ENCODE measurements at regions not wholly inside any gene's neighbourhood (a gene's known extent, or its start where the extent isn't known, plus 50 kb on each side); places are given as distances from the start of the nearest gene placed in this dataset.
"Not testable (repeated sequence)": the region's sequence is repeated elsewhere in the genome, so short reads cannot be mapped to it uniquely, and the experiment has no call there.

DNA sequence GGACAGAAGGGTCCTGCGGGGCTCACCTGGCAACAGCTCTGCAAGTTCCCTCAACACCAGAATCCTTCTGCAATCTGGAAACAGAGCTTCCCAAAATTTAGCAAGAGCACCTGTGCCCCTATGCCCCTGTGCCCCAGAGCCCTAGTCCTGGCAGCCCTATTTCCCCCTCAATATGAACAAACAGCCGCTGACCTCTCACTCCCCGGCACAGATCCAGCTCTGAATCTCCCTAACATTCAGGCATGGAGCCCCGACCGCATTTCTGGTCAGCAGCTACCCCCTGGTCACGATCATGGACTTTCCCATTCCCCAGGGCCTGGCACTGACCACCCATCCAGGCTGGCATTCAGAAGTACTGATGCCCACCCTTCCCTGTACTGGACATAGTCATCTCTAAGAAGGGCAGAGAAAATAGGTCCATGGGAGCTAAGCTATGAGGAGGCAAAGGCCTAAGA, 110.8 kb upstream of the SMURF2 start:
- no peak for DNase-seq

GRCh38 chr17:64771980-64772844, 110.1 kb upstream of the SMURF2 start:
- no peak for DNase-seq

GRCh38 chr17:64769712-64770111, 107.6 kb upstream of the SMURF2 start:
- no peak for DNase-seq

- DNase-seq, result no peak
Observed at GRCh38 chr17:64767269-64767997, 105.3 kb upstream of the SMURF2 start.

DNA sequence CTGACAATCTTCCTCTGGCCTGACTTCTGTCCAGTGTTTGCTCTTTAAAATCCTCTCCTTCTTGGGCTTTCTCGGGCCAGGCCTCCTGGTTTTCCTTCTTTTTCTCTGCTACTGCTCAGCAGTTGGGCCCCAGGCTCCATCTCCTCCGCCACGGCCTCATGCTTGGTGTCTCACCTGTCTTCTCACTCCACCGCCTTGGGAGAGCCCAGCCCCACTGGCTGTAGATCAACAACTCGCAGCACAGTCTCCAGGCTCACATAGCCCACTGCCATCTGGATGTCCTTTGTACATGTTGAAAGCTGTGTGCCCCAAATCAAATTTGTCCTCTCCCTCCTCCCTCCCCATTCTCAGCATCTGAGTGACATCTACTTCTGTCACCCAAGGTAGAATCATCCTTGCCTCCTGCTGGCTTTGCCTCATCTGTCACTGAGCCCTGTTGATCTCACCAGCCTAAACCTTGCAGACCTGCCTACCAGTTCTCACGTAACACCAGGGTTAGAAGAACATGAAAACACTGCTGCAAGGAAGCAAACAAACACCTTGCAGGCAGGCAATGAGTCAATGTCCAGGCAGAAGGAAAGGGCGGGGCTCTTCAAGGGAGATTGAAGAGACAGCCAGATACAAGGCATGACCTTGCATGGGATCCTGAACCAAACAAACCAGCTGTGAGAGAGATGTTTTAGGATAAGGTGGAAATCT, 103.2 kb upstream of the SMURF2 start:
- no peak for DNase-seq

- no peak for DNase-seq
Observed at GRCh38 chr17:64750891-64751677, 89.0 kb upstream of the SMURF2 start.

- DNase-seq, result no peak
Observed at GRCh38 chr17:64750478-64750877, 88.4 kb upstream of the SMURF2 start.

DNA sequence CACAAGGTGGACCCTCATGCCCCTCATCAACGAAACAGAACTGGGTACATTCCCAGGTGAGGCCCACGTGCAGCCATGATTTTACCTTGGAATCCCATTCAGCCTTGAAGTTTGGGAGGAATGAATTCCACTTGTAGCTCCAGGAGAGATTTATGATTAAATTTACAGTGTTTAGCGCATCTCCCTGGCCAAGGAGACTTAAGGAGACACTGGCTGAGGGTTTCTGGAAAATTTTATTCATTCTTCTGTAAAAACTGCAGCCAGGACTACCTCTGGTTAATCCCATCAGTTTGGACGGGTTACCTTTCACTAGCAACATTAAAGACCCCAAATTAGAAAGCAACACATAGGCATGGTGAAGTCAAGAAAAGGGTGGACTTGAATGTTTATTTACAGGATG, 87.2 kb upstream of the SMURF2 start:
- DNase-seq, result no peak

GRCh38 chr17:64747938-64748540, 85.9 kb upstream of the SMURF2 start:
- DNase-seq, result no peak

GRCh38 chr17:64742326-64742725, 80.2 kb upstream of the SMURF2 start:
- DNase-seq, result no peak

GRCh38 chr17:64741916-64742315, 79.8 kb upstream of the SMURF2 start:
- DNase-seq, result not testable (repeated sequence)

- DNase-seq, result no peak
Observed at GRCh38 chr17:64741038-64741641, 79.0 kb upstream of the SMURF2 start.

DNA sequence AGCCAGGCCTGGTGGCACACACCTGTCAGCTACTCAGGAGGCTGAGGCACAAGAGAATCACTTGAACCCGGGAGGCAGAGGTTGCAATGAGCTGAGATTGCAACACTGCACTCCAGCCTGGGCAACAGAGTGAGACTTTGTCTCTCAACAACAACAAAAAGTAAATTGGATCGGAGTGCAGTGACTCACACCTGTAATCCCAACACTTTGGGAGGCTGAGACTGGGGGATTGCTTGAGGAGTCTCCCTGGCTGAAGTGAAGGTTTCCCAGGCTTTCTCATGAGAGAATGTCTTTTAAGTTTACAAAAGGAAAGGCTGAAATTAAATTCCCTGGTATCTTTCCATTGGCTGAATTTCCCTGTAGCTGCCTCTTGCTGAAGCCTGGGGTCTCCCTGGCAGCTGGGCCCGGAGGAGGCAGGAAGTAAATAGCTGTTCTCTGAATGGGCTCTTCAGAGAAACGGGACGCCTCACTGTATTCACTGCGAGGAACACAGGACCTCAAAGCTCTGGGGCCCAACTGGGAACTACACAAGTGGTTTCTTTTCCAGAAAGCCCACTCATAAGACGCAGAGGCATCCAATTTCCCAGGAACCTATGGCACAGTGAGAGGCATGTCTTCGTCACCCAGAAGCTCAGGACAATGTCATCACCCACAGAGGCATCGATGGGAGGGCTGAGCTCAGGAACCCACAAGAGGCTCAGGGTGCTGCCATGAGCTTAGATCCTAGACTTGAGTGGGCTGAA, 77.4 kb upstream of the SMURF2 start:
- no peak for DNase-seq

DNA sequence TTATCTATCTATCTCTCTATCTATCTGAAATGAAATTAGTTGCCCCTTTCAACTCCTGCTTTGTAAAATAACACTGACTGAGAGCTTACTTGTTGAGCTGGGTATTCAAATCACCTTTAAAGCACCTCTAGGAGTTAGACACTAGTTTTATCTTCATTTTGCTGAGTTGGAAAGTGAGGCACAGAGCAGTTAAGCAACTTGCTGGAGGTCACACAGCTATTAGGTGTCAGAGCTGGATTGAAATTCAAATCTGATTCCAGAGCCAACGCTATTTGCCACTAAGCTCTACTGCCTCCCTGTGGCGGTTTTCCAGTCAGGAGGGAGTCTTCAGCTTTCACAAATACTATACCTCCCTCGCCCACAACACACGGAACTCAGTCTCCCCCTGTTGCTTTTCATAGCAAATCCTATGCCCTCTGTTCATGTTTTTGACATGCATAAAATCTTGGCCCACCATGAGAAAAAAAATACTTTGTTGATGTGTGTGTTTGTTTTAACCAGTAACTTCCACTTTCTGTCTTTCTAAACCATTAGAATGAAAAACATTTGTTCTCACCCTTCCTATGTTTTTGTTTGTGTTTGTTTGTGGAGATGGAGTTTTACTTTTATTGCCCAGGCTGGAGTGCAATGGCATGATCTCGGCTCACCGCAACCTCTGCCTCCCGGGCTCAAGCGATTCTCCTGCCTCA, 74.8 kb upstream of the SMURF2 start:
- no peak for DNase-seq

- no peak for DNase-seq
Observed at GRCh38 chr17:64732336-64733006, 70.4 kb upstream of the SMURF2 start.

DNA sequence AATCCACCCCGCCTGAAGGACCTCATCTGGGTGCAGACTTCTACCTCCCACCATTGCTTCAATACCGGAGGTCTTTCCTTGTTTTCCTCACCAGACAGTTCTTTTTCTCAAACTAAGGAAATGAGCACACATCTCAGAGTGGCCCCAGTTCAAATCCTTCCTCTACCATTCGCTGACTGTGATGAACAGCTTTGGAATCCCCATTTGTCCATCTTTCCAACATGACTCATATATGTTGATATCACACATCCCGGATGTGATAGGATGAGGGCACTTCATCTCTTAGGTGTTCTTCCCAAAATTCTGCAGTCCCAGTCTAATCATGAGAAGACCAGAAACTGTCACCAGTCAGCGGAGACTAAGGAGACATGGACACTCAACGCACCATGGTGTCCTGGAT, 67.9 kb upstream of the SMURF2 start:
- DNase-seq, result not testable (repeated sequence)

GRCh38 chr17:64729201-64729600, 67.1 kb upstream of the SMURF2 start:
- DNase-seq, result no peak

DNA sequence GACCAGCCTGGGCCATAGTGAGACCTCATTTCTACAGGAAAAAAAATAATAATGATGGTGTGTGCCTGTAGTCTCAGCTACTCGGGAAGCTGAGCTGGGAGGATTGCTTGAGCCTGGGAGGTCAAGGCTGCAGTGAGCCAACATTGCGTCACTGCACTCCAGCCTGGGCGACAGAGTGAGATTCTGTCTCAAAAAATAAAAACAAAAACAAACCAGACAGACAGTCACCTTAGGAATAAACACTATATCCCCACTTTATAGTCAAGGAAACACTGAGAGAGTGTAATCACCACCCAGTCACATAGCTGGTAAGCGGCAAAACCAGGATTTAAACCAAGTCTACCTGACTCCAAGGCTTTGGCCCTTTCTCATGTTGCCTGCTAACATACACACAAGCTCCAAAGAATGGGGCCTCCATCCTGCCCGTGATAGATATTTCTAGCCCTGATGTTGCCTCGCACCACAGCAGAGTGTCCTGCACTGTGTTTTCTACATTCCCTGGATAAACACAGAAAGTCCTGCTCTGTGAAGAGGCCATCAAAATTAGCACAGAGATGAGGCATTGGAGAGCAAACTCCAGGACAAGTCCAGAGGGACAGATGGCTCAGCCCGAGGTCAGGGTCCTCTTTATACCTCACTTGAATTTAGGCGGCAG, 66.1 kb upstream of the SMURF2 start:
- no peak for DNase-seq

Data from renal pelvis (tissue), 1 donor.